Activated CD4-positive, alpha-beta T cell treated with anti-CD3 and anti-CD28 coated beads, Interleukin-2, amount 10 ng/mL, durations not matched to agents 7 days and 5 days (primary cell): ENCODE measurements at regions not wholly inside any gene's neighbourhood (a gene's known extent, or its start where the extent isn't known, plus 50 kb on each side); places are given as distances from the start of the nearest gene placed in this dataset.
"Not testable (repeated sequence)": the region's sequence is repeated elsewhere in the genome, so short reads cannot be mapped to it uniquely, and the experiment has no call there.

Experiments used
- CTCF ChIA-PET: fragments of 350-600 bp; sonication (Branson Sonifier 250); formaldehyde crosslinking; loops from one replicate; lab custom pipeline; 2021; ENCODE audit warnings: antibody characterized with exemption; lab: Charles Lee
- POLR2A ChIA-PET: fragments of 350-600 bp; sonication (Branson Sonifier 250); formaldehyde crosslinking; loops from one replicate; lab custom pipeline; 2021; ENCODE audit warnings: antibody characterized with exemption; lab: Charles Lee
- DNase-seq: peaks from one replicate; pipeline ENCODE4 v3.0.0-alpha.2; 2020
- H3K27ac Mint-ChIP-seq: one replicate; pipeline ENCODE4 v1.8.0; 2021; ENCODE audit warnings: mild to moderate bottlenecking, moderate library complexity, mixed read lengths
- H3K27me3 Mint-ChIP-seq: one replicate; pipeline ENCODE4 v1.8.0; 2021; ENCODE audit warnings: mixed read lengths
- H3K36me3 Mint-ChIP-seq: one replicate; pipeline ENCODE4 v1.8.0; 2021; ENCODE audit warnings: low read depth, mixed read lengths
- H3K4me1 Mint-ChIP-seq: one replicate; pipeline ENCODE4 v1.8.0; 2021; ENCODE audit warnings: mixed read lengths
- H3K4me3 Mint-ChIP-seq: one replicate; pipeline ENCODE4 v1.8.0; 2021; ENCODE audit warnings: mild to moderate bottlenecking, moderate library complexity, mixed read lengths
- H3K9me3 Mint-ChIP-seq: one replicate; pipeline ENCODE4 v1.8.0; 2021; ENCODE audit warnings: mixed read lengths

GRCh38 chr3:118678663-118679062 lies 356.0 kb downstream of the IGSF11 start:
- H3K36me3 Mint-ChIP-seq, H3K4me3 Mint-ChIP-seq, H3K27ac Mint-ChIP-seq, H3K27me3 Mint-ChIP-seq, H3K4me1 Mint-ChIP-seq, CTCF ChIA-PET, H3K9me3 Mint-ChIP-seq, DNase-seq, POLR2A ChIA-PET: not testable (repeated sequence)

GRCh38 chr3:118682921-118683320 lies 351.7 kb downstream of the IGSF11 start:
- H3K4me3 Mint-ChIP-seq: no peak overlapping the region
- H3K36me3 Mint-ChIP-seq: no peaks in the 10 kb centered on the region
- H3K4me1 Mint-ChIP-seq: no peaks in the 10 kb centered on the region
- no peaks in the 10 kb centered on the region for H3K9me3 Mint-ChIP-seq
- ChIA-PET CTCF (no interaction called here), POLR2A (no interaction called here)
- H3K27me3 Mint-ChIP-seq: no peaks in the 10 kb centered on the region
- DNase-seq: no peak
- no peak overlapping the region for H3K27ac Mint-ChIP-seq

GRCh38 chr3:118683636-118684035 lies 351.0 kb downstream of the IGSF11 start:
- Mint-ChIP-seq H3K36me3 (no peaks in the 10 kb centered on the region), H3K4me1 (no peaks in the 10 kb centered on the region), H3K9me3 (no peaks in the 10 kb centered on the region), H3K27ac (no peak overlapping the region), H3K4me3 (no peak overlapping the region), H3K27me3 (no peaks in the 10 kb centered on the region)
- DNase-seq: no peak
- CTCF ChIA-PET: interaction anchor here (1.1 kb wide), 1 partner anchor 10 kb away, joined by 4 read pairs; no protein-coding TSS in a partner anchor
- POLR2A ChIA-PET: no interaction called here

GRCh38 chr3:118688396-118688884 lies 346.2 kb downstream of the IGSF11 start:
- Mint-ChIP-seq H3K4me1 (no peaks in the 10 kb centered on the region), H3K4me3 (no peak overlapping the region), H3K27me3 (no peaks in the 10 kb centered on the region), H3K27ac (no peak overlapping the region), H3K9me3 (no peaks in the 10 kb centered on the region), H3K36me3 (no peaks in the 10 kb centered on the region)
- no peak for DNase-seq
- ChIA-PET CTCF (no interaction called here), POLR2A (no interaction called here)

- POLR2A ChIA-PET: no interaction called here
- CTCF ChIA-PET: no interaction called here
- Mint-ChIP-seq H3K27me3 (peaks cover 2% of the 10 kb centered on the region), H3K4me3 (no peak overlapping the region), H3K36me3 (no peaks in the 10 kb centered on the region), H3K4me1 (no peaks in the 10 kb centered on the region), H3K9me3 (no peaks in the 10 kb centered on the region), H3K27ac (no peak overlapping the region)
- DNase-seq: no peak
Observed at GRCh38 chr3:118692416-118692815, 342.2 kb downstream of the IGSF11 start.

- Mint-ChIP-seq H3K27me3 (no peaks in the 10 kb centered on the region), H3K4me3 (no peak overlapping the region), H3K27ac (no peak overlapping the region), H3K4me1 (no peaks in the 10 kb centered on the region), H3K9me3 (no peaks in the 10 kb centered on the region), H3K36me3 (no peaks in the 10 kb centered on the region)
- ChIA-PET CTCF (no interaction called here), POLR2A (no interaction called here)
- no peak for DNase-seq
Observed at GRCh38 chr3:118705487-118706219, 329.0 kb downstream of the IGSF11 start.

- no peak overlapping the region for H3K4me3 Mint-ChIP-seq
- no peaks in the 10 kb centered on the region for H3K9me3 Mint-ChIP-seq
- H3K27me3 Mint-ChIP-seq: no peaks in the 10 kb centered on the region
- no peak overlapping the region for H3K27ac Mint-ChIP-seq
- H3K4me1 Mint-ChIP-seq: no peaks in the 10 kb centered on the region
- CTCF ChIA-PET: no interaction called here
- POLR2A ChIA-PET: no interaction called here
- H3K36me3 Mint-ChIP-seq: no peaks in the 10 kb centered on the region
- DNase-seq: no peak
Observed at GRCh38 chr3:118707991-118708390, 326.7 kb downstream of the IGSF11 start.

- no peak overlapping the region for H3K27ac Mint-ChIP-seq
- no peaks in the 10 kb centered on the region for H3K27me3 Mint-ChIP-seq
- POLR2A ChIA-PET: no interaction called here
- no peaks in the 10 kb centered on the region for H3K36me3 Mint-ChIP-seq
- no peaks in the 10 kb centered on the region for H3K4me1 Mint-ChIP-seq
- DNase-seq: no peak
- H3K4me3 Mint-ChIP-seq: no peak overlapping the region
- CTCF ChIA-PET: no interaction called here
- H3K9me3 Mint-ChIP-seq: no peaks in the 10 kb centered on the region
Observed at GRCh38 chr3:118710532-118710931, 324.1 kb downstream of the IGSF11 start.

GRCh38 chr3:118713502-118714207 lies 321.0 kb downstream of the IGSF11 start:
- DNase-seq: no peak
- H3K27me3 Mint-ChIP-seq: no peaks in the 10 kb centered on the region
- H3K9me3 Mint-ChIP-seq: no peaks in the 10 kb centered on the region
- CTCF ChIA-PET: interaction anchor here (0.8 kb wide), 1 partner anchor 36 kb away, joined by 3 read pairs; no protein-coding TSS in a partner anchor
- H3K4me3 Mint-ChIP-seq: no peak overlapping the region
- POLR2A ChIA-PET: no interaction called here
- no peaks in the 10 kb centered on the region for H3K36me3 Mint-ChIP-seq
- no peaks in the 10 kb centered on the region for H3K4me1 Mint-ChIP-seq
- H3K27ac Mint-ChIP-seq: no peak overlapping the region

GRCh38 chr3:118714800-118715199 lies 319.8 kb downstream of the IGSF11 start:
- Mint-ChIP-seq H3K4me1 (no peaks in the 10 kb centered on the region), H3K9me3 (peaks cover 7% of the 10 kb centered on the region), H3K27me3 (no peaks in the 10 kb centered on the region), H3K4me3 (no peak overlapping the region), H3K36me3 (no peaks in the 10 kb centered on the region), H3K27ac (no peak overlapping the region)
- DNase-seq: no peak
- POLR2A ChIA-PET: no interaction called here
- CTCF ChIA-PET: no interaction called here

GRCh38 chr3:118729546-118729945 lies 305.1 kb downstream of the IGSF11 start:
- POLR2A ChIA-PET: no interaction called here
- Mint-ChIP-seq H3K27me3 (no peaks in the 10 kb centered on the region), H3K36me3 (no peaks in the 10 kb centered on the region), H3K4me1 (no peaks in the 10 kb centered on the region), H3K27ac (no peak overlapping the region), H3K9me3 (no peaks in the 10 kb centered on the region), H3K4me3 (no peak overlapping the region)
- CTCF ChIA-PET: no interaction called here
- DNase-seq: no peak

- Mint-ChIP-seq H3K27ac (no peak overlapping the region), H3K9me3 (no peaks in the 10 kb centered on the region), H3K36me3 (no peaks in the 10 kb centered on the region), H3K4me3 (no peak overlapping the region), H3K4me1 (no peaks in the 10 kb centered on the region), H3K27me3 (no peaks in the 10 kb centered on the region)
- DNase-seq: no peak
- ChIA-PET POLR2A (no interaction called here), CTCF (no interaction called here)
Observed at GRCh38 chr3:118734664-118735063, 300.0 kb downstream of the IGSF11 start.

GRCh38 chr3:118736107-118736506 lies 298.5 kb downstream of the IGSF11 start:
- Mint-ChIP-seq H3K36me3 (no peaks in the 10 kb centered on the region), H3K27ac (no peak overlapping the region), H3K4me1 (no peaks in the 10 kb centered on the region), H3K4me3 (no peak overlapping the region), H3K9me3 (peaks cover 2% of the 10 kb centered on the region), H3K27me3 (no peaks in the 10 kb centered on the region)
- POLR2A ChIA-PET: no interaction called here
- DNase-seq: no peak
- CTCF ChIA-PET: interaction anchor here (1.0 kb wide), 1 partner anchor 17 kb away, joined by 3 read pairs; no protein-coding TSS in a partner anchor
